Stomach (tissue), 8 donors: ENCODE measurements at regions not wholly inside any gene's neighbourhood (a gene's known extent, or its start where the extent isn't known, plus 50 kb on each side); places are given as distances from the start of the nearest gene placed in this dataset.
A peak's percentile ranks its signal among the peaks of the same experiment; 100 is the strongest.

ENCODE experiments used
- DNase-seq, 2 donors: peaks; one replicate each; pipeline versions ENCODE4 v3.0.0 to v3.0.0-alpha.2; 2013 to 2019
- H3K27ac ChIP-seq, 5 donors: fragments of 200-600 bp in 4 of 5; sonication (generic) in 4 of 5; one replicate each; pipeline ENCODE4 v1.5.1; 2013 to 2019; ENCODE audit warnings: mild to moderate bottlenecking in 1 of 5, moderate library complexity in 1 of 5
- H3K27me3 ChIP-seq, 3 donors: fragments of 200-600 bp; sonication (generic); one replicate each; pipeline ENCODE4 v1.5.1; 2017 to 2019; ENCODE audit warnings: mixed run types in 1 of 3
- H3K36me3 ChIP-seq, 4 donors: fragments of 200-600 bp; sonication (generic); 1 replicate in 3 of 4; 2 replicates in 1 of 4; pipeline ENCODE4 v1.5.1; 2016 to 2019
- H3K4me1 ChIP-seq, 4 donors: fragments of 200-600 bp; sonication (generic); one replicate each; pipeline ENCODE4 v1.5.1; 2016 to 2019
- H3K4me3 ChIP-seq, 4 donors: fragments of 200-600 bp; sonication (generic) in 3 of 4; one replicate each; pipeline ENCODE4 v1.5.1; 2016 to 2019; ENCODE audit warnings: mild to moderate bottlenecking in 1 of 4
- H3K9me3 ChIP-seq, 4 donors: fragments of 200-600 bp; sonication (generic); one replicate each; pipeline ENCODE4 v1.5.1; 2016 to 2019
- EP300 ChIP-seq: sonication (generic); formaldehyde crosslinking; IDR thresholded peaks from one replicate; pipeline ENCODE4 v1.6.1; 2017; ENCODE audit warnings: antibody characterized with exemption
- POLR2A ChIP-seq, 4 donors: fragments of 450-650 bp; IDR thresholded peaks; one replicate each; pipeline ENCODE4 v1.6.1; 2016; ENCODE audit warnings: antibody characterized with exemption in 4 of 4, control low read depth in 2 of 4, mild to moderate bottlenecking in 1 of 4, moderate library complexity in 1 of 4
- POLR2AphosphoS5 ChIP-seq, 3 donors: sonication (generic); formaldehyde crosslinking; IDR thresholded peaks; one replicate each; pipeline ENCODE4 v1.6.1; 2016; ENCODE audit warnings: antibody characterized with exemption in 3 of 3
- WGBS, 5 donors: extraction: QIAGEN DNeasy Blood & Tissue Kit in 3 of 5; methylation state at CpG; one replicate each; pipeline versions ENCODE4 v1.1.5 to v1.1.7; 2013 to 2018; 5-methylcytosine and 5-hydroxymethylcytosine counted together
- intact Hi-C: fragments of 100-400 bp; cut with DNase I; formaldehyde crosslinking; loops from one replicate; pipeline ENCODE4 v1.15.1; 2023; ENCODE audit warnings: low total_unique reads
- TF ChIP-seq, protein P1 (sequence below), 7 experiments: fragments of 450-650 bp in 4 of 7; fragments of 200-600 bp in 3 of 7; sonication (generic) in 3 of 7; IDR thresholded peaks; one replicate each; pipeline ENCODE4 v1.5.1; 2016 to 2019; ENCODE audit warnings: antibody characterized with exemption in 7 of 7, control low read depth in 2 of 7, mild to moderate bottlenecking in 1 of 7
- donor health status: healthy with polysubstance abuse.
- donor health status: Bipolar disorder and iron deficiency.
- donor health status: healthy.

DNA sequence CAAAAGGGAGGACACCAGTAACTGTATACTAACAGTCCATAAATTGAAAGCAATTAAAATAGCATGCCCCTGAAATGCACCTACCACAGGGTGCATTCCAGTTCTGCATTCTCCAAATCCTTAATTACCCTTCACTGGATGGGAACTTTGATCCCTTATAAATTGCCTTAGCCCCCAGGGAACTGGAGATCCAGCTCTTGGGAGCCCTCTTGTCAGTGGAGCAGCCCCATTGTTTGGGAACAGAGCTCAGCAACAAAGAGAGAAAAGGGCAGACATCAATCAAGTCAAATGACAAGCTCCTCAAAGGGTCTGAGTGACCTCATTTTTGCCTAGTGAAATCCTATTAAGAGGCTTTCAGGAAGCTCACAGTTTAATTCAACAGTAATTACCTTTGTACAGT is 472.6 kb downstream of the XPNPEP1 start:
- Histone ChIP-seq H3K27ac (no peak overlapping the region), H3K9me3 (no peaks in the 10 kb centered on the region), H3K27me3 (peaks cover 0 to 2% (median 0%) of the 10 kb centered on the region in 3 donors), H3K4me3 (no peak overlapping the region), H3K4me1 (no peaks in the 10 kb centered on the region), H3K36me3 (no peaks in the 10 kb centered on the region)
- TF ChIP-seq EP300 = no peak
- no peak for TF ChIP-seq POLR2AphosphoS5 (IDR thresholded peaks at IDR 0.05)
- no peak for TF ChIP-seq POLR2A (IDR thresholded peaks at IDR 0.05)
- TF ChIP-seq, protein P1, sequence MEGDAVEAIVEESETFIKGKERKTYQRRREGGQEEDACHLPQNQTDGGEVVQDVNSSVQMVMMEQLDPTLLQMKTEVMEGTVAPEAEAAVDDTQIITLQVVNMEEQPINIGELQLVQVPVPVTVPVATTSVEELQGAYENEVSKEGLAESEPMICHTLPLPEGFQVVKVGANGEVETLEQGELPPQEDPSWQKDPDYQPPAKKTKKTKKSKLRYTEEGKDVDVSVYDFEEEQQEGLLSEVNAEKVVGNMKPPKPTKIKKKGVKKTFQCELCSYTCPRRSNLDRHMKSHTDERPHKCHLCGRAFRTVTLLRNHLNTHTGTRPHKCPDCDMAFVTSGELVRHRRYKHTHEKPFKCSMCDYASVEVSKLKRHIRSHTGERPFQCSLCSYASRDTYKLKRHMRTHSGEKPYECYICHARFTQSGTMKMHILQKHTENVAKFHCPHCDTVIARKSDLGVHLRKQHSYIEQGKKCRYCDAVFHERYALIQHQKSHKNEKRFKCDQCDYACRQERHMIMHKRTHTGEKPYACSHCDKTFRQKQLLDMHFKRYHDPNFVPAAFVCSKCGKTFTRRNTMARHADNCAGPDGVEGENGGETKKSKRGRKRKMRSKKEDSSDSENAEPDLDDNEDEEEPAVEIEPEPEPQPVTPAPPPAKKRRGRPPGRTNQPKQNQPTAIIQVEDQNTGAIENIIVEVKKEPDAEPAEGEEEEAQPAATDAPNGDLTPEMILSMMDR (IDR thresholded peaks at IDR 0.05) = no peak
- intact Hi-C loops = no loop called here
- DNase-seq = no peak

DNA sequence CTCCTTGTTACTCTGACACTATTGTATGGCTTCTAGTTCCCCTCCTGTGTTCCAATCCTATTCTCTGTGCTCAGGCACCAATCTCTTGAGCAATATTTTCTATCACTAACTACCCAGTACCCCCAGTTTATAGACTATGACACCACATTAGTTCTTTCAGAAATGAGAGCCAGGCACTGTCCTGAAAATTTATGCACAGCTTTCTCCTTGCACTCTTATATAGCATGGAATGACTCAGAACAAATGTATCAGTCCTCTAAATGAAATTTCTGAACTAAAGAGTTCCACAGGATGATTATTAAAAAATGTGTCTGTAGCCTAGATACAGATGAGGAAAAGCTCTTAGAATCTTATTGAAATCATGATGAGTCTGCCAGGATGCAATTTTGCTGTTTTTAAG is 489.9 kb downstream of the XPNPEP1 start:
- no peaks in the 10 kb centered on the region for H3K27me3 ChIP-seq
- H3K4me3 ChIP-seq = no peak overlapping the region
- no peaks in the 10 kb centered on the region for H3K36me3 ChIP-seq
- intact Hi-C loops = no loop called here
- no peak for DNase-seq
- no peaks in the 10 kb centered on the region for H3K4me1 ChIP-seq
- TF ChIP-seq POLR2A (IDR thresholded peaks at IDR 0.05) (no peak), POLR2AphosphoS5 (IDR thresholded peaks at IDR 0.05) (no peak), EP300 (no peak)
- TF ChIP-seq, protein P1 (IDR thresholded peaks at IDR 0.05) = no peak
- no peaks in the 10 kb centered on the region for H3K9me3 ChIP-seq
- no peak overlapping the region for H3K27ac ChIP-seq

DNA sequence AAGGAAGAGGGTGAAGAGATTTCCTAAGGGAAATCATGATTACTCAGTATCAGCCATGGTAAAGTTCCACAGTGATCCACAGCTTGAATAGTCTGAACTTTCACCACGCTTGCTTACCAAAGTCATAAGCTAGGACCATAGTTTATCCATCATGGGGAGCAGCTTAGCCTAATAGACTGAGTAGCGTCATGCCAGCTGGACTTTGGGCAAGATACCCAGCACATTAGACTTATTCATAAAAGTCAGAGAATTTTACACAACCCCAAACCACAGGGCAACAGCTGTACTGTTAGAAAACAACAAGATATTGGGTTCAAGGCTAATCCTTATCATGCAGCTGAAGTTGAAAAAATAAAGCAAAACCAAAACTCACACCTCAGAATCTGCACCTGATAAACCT is 491.0 kb downstream of the XPNPEP1 start:
- TF ChIP-seq EP300 = no peak
- no peak for TF ChIP-seq POLR2AphosphoS5 (IDR thresholded peaks at IDR 0.05)
- TF ChIP-seq POLR2A (IDR thresholded peaks at IDR 0.05) = no peak
- TF ChIP-seq, protein P1 (IDR thresholded peaks at IDR 0.05) = no peak
- no peak overlapping the region for H3K27ac ChIP-seq
- WGBS, 5 donors = 75 to 87% (median 78%) methylated on average over 2 of the region's 2 CpGs
- no peak for DNase-seq
- H3K4me3 ChIP-seq = no peak overlapping the region
- no peaks in the 10 kb centered on the region for H3K9me3 ChIP-seq
- no peaks in the 10 kb centered on the region for H3K27me3 ChIP-seq
- intact Hi-C loops = no loop called here
- H3K36me3 ChIP-seq = no peaks in the 10 kb centered on the region
- no peaks in the 10 kb centered on the region for H3K4me1 ChIP-seq

DNA sequence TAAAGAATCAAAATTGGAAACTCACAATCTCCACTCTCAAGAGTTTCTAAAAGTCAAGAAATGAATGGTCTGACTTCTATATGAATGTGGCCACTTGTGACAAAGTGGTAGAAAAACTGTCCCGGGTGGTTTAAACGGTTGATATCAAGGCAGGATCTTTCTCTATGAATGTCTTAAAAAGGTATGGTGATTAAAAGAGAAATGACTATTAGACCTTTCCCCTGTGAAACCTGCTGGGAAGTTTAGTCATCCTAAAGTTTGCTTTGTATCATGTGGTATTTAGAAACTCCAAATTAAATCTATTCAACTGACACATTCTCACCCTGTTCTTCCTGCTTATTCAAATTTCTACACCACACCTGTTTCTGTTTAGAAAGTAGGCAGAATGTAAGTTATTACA is 492.5 kb downstream of the XPNPEP1 start:
- DNase-seq = no peak
- Histone ChIP-seq H3K36me3 (no peaks in the 10 kb centered on the region), H3K4me3 (no peak overlapping the region), H3K9me3 (no peaks in the 10 kb centered on the region), H3K4me1 (no peaks in the 10 kb centered on the region), H3K27ac (peak overlapping the region in 1 of 5 donors; percentile 33), H3K27me3 (no peaks in the 10 kb centered on the region)
- WGBS, 5 donors = 39 to 69% (median 56%) methylated on average over 2 of the region's 2 CpGs
- TF ChIP-seq EP300 = no peak
- no peak for TF ChIP-seq POLR2AphosphoS5 (IDR thresholded peaks at IDR 0.05)
- TF ChIP-seq POLR2A (IDR thresholded peaks at IDR 0.05) = no peak
- TF ChIP-seq, protein P1 (IDR thresholded peaks at IDR 0.05) = no peak
- intact Hi-C loops = no loop called here
